OCI-M1 (cell line): ENCODE measurements at regions not wholly inside any gene's neighbourhood (a gene's known extent, or its start where the extent isn't known, plus 50 kb on each side); places are given as distances from the start of the nearest gene placed in this dataset.
A peak's percentile ranks its signal among the peaks of the same experiment; 100 is the strongest.

Experiments
- DNase-seq: peaks from one replicate; lab custom pipeline; 2025; lab: John Stamatoyannopoulos, UW

DNA sequence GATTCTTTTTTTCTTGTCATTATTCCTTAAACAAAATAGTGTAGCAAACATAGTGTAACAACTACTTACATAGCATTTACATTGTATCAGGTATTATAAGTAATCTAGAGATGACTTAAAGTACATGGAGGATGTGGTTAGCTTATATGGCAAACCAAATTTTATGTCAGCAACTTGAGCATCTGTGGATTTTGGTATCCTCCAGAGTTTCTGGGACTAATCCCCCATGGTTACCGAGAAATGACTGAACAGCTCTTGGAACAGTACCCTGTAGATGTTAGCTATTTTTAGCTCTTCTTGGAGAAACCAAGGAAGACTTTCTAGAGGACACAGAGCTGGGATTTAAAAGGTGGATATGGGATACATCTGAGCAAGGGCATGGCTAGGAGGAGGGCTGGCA lies 157.6 kb upstream of the KLF4 start:
- no peak for DNase-seq

DNA sequence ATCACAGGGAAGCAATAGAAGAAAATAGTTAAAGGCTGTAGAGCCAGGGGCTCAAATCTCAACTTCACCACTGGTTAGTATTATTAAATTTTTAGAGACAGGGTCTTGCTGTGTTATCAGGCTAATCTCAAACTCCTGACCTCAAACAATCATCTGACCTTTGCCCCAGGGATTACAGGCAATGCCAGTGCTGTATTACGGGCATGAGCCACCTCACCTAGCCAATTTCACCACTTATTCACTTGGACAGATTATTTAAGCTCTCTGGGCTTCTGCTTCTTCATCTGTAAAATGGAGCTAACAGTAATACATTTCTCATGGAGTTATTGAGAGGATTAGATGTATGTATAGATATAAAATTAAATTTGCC lies 155.9 kb upstream of the KLF4 start:
- no peak for DNase-seq

GRCh38 chr9:107644733-107645463 lies 155.3 kb upstream of the KLF4 start:
- DNase-seq = no peak

GRCh38 chr9:107639426-107639825 lies 149.9 kb upstream of the KLF4 start:
- no peak for DNase-seq

DNA sequence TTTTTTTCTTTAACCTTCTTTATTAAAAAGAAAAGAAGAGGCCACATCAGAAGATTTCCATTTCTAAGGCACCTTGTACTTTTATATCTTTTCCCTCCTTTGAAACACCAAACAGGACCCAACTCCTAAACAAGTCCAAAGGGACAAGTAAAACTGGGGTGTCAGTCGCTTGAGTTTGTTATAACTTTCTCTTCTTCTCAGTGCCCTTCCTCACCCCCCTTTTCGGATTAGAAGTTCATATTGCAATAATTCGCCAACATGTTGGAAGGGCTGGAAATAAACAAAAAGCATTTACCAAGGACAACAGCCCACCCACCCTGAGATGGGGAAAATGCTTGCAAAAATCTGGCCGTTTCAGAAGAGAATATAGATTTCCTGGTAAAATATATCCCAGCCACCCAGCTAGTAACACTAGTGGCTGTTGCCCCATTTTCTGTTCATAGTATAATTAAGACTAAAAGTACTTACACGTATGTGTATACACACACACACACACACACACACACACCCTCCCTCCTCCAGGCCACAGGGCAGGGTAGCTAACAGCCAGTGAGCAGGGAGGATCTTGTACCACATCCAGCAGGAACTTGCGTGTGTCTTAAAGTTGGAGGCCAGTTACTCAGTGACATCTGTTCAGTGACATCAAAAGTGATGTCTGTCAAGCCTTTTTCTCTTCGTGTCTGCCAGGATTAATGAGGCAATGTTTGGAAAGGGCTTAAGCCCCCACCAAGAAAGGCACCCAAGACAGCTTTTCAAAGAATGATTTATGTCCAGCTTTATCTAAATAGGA lies 149.1 kb upstream of the KLF4 start:
- DNase-seq = peak; percentile 10

- DNase-seq = no peak
These were observed 148.2 kb upstream of the KLF4 start for GRCh38 chr9:107637421-107638420.

DNA sequence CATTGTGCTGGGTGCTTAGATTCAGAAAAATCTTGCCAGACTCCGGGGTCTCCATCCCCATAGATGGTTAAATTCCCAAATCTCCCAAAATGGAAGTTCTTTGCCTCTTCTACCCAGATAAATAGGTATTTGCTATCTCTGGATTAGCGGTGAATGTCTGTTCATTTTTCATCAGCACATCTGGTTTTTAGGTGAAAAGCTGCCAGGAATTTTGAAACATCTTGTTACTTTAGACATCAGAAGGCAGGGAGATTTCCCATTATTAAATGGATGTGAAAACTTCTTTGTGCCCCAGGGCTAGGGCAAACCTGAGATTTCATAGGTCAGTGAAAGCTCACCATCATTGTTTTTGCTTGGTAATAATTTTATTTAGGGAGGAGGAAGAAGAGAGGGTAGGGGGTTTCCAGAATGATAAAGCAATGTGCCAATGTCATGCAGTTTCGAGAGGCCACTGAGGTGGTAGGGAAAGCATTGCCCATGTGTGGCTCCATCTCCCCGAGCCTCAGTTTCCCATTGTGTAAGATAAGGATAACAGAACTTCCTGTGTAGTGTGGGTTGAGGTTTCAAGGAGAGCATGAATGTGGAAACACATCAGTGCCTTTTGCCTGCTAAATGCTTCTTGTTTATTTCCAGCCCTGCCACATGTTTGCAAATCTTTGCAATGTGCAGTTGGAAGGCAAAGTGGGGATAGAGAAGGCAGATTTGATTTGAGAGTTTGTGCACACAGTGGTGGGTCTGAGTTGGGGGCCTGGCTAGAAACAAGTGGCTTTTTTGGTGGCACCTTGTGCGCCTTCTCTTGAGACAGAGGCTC lies 147.2 kb upstream of the KLF4 start:
- no peak for DNase-seq

- peak; percentile 42 for DNase-seq
These were observed 146.2 kb upstream of the KLF4 start for GRCh38 chr9:107635803-107636174.

- DNase-seq = peak; percentile 42
These were observed 145.7 kb upstream of the KLF4 start for GRCh38 chr9:107635101-107635802.

DNA sequence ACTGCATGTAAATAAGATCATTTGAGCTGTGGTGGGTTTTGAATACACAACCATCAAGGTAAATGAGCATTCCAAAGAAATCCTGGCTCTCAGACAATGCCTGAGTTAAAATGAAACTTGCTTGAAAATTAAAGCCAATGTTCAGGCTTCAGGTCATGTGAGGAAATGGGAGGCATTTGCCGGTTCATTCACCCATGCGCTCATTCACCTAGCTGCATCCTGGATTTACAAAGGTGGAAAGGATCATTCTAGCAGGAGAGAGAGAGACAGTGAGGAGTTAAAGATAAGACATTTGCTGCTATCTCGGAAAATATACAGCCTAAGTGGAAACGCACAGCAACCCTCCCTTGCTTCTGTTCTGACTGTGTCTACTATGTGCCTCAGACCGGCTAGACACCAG lies 143.8 kb upstream of the KLF4 start:
- DNase-seq = no peak

DNA sequence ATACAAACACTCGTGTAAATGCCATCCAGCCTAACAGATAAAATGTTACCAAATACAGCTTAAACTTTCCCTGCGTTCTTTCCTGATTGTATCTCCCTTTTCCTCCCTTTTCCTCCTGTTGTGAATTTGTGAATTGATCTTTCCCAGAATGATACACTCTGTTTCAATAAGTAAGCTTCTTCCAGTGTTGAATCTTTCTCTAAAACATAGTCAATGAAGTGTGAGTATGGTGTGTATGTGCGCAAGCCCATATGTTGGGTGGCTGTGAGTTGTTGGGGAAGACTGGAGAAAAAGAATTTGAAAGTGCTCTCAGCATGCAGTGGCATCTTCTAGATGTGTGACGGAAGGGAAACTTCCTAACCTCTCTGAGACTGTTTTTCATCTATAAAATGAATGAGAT lies 143.1 kb upstream of the KLF4 start:
- no peak for DNase-seq

DNA sequence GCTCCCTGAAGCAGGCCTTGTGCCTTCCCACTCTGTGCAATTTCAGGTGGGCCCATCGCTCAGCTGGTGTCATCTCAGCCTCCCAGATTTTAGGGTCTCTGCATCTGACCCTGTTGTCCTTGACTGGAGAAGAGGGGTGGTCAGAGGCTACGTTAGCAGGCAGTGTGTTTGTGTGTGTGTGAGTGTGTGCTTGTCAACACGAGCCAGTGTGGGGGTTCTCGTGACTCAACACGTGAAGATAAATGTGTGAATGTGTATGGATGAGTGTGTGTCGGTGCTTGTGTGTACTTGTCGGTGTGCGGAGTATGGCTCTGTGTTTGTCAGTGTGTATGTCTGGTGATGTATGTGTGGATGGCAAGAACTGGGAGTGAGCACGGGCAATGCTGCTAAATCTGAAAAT lies 142.6 kb upstream of the KLF4 start:
- no peak for DNase-seq

GRCh38 chr9:107631788-107632187 lies 142.2 kb upstream of the KLF4 start:
- no peak for DNase-seq

GRCh38 chr9:107630156-107630555 lies 140.6 kb upstream of the KLF4 start:
- DNase-seq = no peak

DNA sequence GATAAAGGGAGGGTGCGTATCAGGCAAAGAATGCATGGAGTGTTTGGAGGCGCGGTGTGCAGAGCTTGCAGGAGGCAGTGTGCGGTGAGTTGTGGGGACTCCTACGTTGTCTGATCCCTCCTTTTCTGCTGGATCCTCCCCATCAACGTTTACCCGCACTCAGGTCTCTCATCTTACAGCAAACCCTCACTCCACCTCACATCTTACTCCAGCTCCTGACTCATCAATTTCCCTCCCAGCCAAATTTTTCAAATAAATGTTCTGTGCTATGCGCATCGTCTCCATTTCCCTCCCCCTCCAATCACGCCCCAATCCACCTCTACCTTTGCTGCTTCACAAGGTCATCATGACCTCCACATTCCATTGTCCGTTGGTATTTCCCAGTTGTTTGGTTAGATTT lies 138.9 kb upstream of the KLF4 start:
- DNase-seq = no peak

DNA sequence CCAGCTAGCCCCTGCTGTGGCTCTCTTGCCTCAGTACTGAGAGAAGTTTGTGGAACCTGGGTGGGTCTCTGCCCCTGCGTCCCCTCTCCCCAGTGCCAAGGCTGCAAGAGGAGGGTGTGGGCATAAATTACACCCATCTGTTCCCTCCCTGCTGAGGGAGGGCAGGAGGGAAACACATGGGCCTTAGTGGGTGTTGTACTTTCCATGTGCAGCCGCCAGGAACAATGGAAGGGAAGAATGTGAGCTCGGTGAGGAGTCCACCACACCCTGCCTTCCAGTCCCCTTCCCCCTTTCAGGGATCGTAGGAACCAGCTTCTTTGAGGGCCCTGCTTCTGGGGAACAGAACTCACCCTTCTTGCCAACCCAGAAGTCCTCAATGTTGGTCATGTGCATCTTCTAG lies 138.2 kb upstream of the KLF4 start:
- no peak for DNase-seq

DNA sequence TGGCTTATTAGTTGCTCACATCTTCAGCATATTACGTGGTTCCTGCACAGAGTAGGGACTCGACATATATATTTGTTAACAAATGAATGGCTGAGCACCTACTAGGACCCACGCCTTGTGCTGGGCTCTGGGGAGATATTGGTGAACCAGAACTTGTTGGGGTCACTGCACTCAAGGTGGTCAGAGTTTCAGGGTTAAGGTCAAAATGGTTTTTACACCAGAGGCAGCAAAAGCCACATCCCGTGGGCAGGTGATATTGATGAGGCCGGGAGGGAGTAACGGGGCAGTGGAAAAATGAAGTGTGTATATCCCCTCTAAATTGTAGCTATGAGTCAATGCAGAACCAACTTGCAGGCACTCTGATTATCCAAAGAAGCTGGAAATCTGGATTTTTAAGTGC lies 136.5 kb upstream of the KLF4 start:
- DNase-seq = no peak

- DNase-seq = no peak
These were observed 135.9 kb upstream of the KLF4 start for GRCh38 chr9:107625383-107625984.

DNA sequence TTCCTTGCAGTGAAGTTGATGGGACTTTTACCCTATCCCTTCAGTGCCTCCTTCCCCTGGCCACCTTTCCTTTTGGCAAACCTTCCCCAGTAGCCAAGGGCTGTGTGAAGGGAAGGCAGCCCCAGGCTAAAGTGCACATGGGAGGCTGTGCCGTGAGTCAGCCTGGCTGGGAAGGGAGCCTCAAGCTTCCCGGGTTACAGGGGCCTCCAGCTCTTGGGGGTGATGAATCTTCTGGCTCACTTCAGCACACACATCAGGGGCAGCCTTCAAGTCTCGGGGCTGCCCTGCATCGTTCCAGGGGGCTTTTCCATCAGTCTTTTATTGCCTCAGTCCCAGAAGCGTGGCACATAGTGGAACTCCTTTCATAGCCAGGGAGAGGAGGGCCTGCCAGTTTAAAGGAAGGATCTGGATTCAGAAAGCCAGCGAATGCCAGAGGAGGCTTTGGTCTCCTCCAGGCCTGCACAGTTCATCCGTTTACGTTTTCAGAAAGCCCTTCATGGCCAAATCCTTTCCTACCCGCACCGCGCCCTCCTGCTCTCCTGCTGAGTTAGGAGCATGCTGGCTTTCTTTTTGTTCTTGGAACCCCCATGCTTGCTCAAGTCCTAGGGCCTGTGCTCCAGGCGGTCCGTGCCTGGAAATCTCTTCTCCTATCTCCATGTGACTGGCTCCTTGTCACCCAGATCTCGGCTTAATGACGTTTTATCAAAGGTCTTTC lies 134.8 kb upstream of the KLF4 start:
- no peak for DNase-seq

DNA sequence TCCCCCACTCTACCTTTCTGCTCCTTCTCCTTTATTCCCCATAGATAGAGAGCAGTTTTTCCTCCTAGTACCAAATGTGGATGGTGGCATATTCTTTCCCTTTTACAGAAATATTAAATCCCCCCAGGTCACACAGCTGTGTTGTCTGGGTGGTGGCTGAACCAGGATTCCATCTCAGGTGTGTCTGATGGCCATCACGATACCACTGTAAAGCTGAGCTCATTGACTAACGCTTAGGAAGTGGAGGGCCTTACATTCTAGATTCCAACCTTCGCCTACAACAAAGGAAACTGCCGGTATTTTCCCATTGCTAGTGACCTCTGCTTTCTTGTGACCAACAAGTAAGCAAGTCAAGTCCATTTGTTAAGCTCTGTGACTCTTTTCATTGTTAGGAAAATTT lies 131.9 kb upstream of the KLF4 start:
- no peak for DNase-seq
